GM19455 (cell line): ENCODE measurements at regions not wholly inside any gene's neighbourhood (a gene's known extent, or its start where the extent isn't known, plus 50 kb on each side); places are given as distances from the start of the nearest gene placed in this dataset.
"Not testable (repeated sequence)": the region's sequence is repeated elsewhere in the genome, so short reads cannot be mapped to it uniquely, and the experiment has no call there.

ENCODE experiments used
- ATAC-seq: cut with Tn5 transposase; IDR thresholded peaks from one replicate; pipeline ENCODE4 v1.9.1; 2021; ENCODE audit not compliant: unreplicated experiment

GRCh38 chr7:68893411-68893810 is 704.9 kb upstream of the AUTS2 start:
- ATAC-seq = no peak

- ATAC-seq = not testable (repeated sequence)
These were observed 699.1 kb upstream of the AUTS2 start for GRCh38 chr7:68899156-68899555.

- no peak for ATAC-seq
These were observed 698.2 kb upstream of the AUTS2 start for GRCh38 chr7:68900096-68900495.

- ATAC-seq = no peak
These were observed 693.6 kb upstream of the AUTS2 start for GRCh38 chr7:68904630-68905029.

GRCh38 chr7:68911754-68912153 is 686.5 kb upstream of the AUTS2 start:
- no peak for ATAC-seq

- no peak for ATAC-seq
These were observed 684.3 kb upstream of the AUTS2 start for GRCh38 chr7:68914006-68914405.

- no peak for ATAC-seq
These were observed 681.1 kb upstream of the AUTS2 start for GRCh38 chr7:68917041-68917651.

GRCh38 chr7:68918621-68919020 is 679.7 kb upstream of the AUTS2 start:
- ATAC-seq = no peak

- no peak for ATAC-seq
These were observed 675.4 kb upstream of the AUTS2 start for GRCh38 chr7:68922850-68923249.

GRCh38 chr7:68925241-68925640 is 673.0 kb upstream of the AUTS2 start:
- no peak for ATAC-seq

GRCh38 chr7:68929781-68930261 is 668.5 kb upstream of the AUTS2 start:
- no peak for ATAC-seq

- no peak for ATAC-seq
These were observed 661.7 kb upstream of the AUTS2 start for GRCh38 chr7:68936471-68937035.

GRCh38 chr7:68938151-68938550 is 660.1 kb upstream of the AUTS2 start:
- ATAC-seq = no peak

- ATAC-seq = no peak
These were observed 654.5 kb upstream of the AUTS2 start for GRCh38 chr7:68943786-68944185.

GRCh38 chr7:68955656-68956055 is 642.6 kb upstream of the AUTS2 start:
- ATAC-seq = no peak

GRCh38 chr7:68958571-68958970 is 639.7 kb upstream of the AUTS2 start:
- no peak for ATAC-seq

GRCh38 chr7:68963552-68963951 is 634.7 kb upstream of the AUTS2 start:
- ATAC-seq = no peak

GRCh38 chr7:68964060-68964459 is 634.2 kb upstream of the AUTS2 start:
- ATAC-seq = no peak

- ATAC-seq = no peak
These were observed 632.9 kb upstream of the AUTS2 start for GRCh38 chr7:68965351-68965750.

- no peak for ATAC-seq
These were observed 630.7 kb upstream of the AUTS2 start for GRCh38 chr7:68967598-68967997.

GRCh38 chr7:68969571-68969970 is 628.7 kb upstream of the AUTS2 start:
- ATAC-seq = no peak

- ATAC-seq = no peak
These were observed 626.5 kb upstream of the AUTS2 start for GRCh38 chr7:68971634-68972340.
